ENCODE measurements at regions not wholly inside any gene's neighbourhood (a gene's known extent, or its start where the extent isn't known, plus 50 kb on each side); places are given as distances from the start of the nearest gene placed in this dataset.

DNA sequence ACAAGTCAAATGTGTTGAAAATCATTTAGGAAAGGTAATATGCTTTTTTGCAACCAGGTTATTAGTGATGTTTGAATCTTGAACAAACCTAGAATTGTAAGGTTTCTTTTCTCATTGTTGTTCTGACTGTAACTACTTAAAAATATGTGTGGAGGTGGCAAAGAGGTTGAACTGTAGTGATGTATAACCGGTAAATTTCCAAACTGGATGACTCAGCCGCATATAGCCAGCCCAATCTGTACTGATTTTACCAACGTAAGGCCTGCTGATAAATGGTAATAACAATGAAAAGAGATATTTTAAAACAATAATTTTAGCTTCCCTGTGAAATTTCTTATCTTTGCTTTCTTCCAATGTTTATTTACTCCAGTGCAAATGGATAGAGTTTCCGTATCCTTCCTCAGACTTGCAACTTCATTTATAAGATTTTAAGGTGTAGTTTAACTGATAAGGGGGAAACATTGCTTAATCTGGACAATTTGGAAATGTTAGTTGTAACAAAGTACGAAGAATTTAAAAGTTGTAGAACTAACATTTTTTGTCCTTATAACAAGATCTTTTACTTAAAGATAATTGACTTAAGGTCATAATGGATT is 1170.4 kb upstream of the ZEB2 start:
- DNase-seq, result no peak

DNA sequence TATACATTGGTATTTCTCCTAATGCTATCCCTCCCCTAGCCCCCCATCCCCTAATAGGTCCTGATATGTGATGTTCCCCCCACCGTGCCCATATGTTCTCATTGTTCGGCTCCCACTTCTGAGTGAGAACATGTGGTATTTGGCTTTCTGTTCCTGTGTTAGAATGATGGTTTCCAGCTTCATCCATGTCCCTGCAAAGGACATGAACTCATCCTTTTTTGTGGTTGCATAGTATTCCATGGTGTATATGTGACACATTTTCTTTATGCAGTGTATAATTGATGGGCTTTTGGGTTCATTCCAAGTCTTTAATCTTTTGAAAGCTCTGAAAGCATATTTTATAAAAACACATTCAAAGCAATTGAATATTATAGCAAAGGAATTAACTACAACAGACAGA is 1169.4 kb upstream of the ZEB2 start:
- no peak for DNase-seq

DNA sequence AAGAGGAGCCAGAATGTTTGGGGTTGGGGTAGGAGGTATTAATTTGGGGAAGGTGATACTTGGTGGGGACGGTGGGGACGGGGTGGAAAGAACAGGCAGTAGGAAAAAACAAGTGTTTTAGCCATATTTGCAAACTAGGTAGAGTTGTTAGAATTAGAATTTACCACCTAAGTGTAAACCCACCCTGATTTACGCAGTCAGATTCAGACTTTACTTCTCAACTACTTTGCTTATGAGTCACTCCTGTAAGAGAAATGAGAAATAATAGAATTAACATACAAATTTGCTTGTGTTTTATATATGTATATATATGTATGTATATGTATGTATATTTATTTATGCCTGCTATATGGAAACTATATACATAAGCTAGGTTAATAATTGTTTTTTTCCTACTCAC is 1168.2 kb upstream of the ZEB2 start:
- no peak for DNase-seq

DNA sequence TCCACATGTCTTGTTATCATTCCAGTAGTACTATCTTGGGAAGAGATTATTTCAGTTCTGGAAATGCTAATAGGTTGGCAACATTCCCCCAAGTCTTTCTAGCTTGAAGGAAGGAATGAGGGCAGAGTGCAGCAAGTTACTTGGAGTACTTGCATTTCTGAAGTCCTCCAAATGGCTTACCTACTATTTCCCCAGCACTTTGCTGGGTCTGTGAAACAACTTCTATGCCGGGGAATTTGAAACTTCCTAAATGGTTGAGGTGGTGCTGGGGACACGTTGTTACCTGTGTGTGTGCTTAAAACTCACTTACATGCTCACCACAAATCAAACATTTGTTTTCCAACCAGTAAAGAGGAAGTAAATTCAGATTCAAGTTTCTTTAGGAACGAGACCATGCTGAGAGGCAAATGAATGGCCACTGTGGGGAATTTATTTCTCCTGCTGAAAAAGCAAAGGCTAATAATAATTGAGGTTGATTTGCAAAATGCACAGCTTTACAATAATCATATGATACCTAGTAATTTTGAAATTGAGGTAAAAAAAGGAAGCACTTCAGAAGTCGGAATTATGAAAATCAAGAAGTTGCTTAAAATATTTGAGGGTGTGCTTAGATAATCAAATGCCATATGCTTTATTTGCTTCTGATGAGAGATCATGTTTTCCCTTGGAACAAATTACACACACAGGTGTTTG is 1167.7 kb upstream of the ZEB2 start:
- DNase-seq, result no peak

DNA sequence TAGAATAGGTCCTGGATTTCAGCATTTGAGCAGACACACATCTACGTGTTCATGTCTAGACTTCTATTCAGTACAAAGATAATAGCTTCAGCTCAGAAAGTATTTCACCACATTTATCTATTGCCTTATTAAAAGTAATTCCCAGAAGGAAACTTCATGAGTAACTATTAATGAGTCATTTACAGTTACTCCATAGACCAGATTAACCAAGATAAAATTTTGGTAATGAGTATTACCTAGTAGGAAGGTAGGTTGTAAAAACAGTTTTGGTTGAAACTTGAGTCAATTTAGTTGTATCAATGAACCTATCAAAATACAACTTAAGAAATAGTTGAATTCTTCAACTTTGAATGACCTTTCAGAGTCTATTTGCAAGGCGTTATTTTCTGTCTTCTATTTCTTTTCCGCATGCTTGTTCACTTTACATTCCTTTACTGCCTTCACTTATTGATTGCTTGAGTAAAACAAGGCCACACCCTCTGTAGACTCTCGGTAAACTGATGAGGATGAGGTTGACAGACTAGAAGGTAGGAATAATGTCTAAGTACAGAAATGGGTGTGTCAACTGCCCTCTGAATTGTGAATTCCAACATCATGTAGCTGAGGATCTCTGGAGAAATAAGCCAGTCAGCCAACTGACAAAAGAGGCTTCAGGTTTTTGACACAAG is 1165.6 kb upstream of the ZEB2 start:
- no peak for DNase-seq

DNA sequence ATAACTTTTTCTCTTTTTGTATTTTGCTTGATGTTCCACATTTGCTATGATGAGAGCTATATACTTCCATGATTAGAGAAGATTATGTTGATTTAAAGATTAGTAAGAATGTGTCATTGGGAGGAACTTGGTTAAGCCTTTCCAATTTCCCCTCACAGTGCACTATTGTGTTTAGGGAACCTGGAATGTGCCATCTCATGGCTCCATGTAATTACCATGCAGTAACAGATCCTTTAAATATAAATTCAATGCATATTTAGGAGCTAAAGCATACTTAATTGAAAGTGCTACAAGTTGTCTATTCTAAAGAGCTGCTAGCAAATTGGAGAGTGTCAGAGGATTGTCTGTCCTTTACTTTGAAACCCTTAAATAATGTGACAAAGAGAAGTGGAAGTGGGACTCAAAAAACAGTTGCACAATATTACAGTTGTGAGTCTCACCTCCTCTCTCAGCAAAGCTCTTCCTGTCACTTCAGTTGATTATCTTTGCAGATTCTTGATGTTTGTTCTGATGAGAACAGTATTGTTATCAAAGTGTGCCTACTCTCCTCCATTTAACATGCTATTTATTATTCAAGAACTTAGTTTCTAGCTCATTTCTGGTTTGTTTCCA is 1162.7 kb upstream of the ZEB2 start:
- peak; percentile 42 for DNase-seq

DNA sequence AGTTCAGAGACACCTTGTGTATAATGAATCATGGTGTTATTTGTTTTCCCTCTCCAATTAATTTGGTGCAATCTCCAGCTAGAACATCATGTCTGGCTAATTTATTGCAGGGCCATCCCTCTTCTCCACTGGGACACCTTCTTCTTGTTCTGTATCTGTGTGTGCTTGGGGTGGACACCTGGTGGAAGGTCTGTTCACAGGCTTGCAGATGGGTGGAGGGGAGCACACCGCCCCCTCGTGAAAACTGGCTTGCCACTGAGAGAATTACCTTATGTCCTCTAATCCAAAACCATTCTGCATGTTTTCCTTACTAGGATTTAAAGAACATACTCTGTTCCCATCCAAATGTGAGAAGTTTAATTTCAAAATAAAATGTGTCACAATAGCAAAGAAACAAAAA is 1160.4 kb upstream of the ZEB2 start:
- no peak for DNase-seq

DNA sequence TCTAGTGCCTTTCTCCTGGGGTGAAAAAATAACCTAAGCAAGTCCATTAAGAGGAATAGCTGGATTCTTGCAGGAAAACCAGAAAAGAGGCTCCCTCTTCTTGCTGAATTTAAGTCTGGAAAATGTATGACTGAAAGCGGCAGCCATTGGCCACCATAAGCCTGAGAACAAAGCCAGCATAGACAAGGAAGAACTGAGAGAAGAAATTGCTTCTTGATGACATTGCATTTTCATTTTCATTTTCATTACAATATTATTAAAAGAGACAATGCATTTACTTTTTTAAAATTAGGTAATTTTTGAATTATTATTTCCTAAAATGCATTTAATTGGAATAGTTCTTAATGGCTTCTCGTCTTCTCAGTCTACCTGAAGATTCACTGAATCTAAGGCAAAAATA is 1157.5 kb upstream of the ZEB2 start:
- no peak for DNase-seq

DNA sequence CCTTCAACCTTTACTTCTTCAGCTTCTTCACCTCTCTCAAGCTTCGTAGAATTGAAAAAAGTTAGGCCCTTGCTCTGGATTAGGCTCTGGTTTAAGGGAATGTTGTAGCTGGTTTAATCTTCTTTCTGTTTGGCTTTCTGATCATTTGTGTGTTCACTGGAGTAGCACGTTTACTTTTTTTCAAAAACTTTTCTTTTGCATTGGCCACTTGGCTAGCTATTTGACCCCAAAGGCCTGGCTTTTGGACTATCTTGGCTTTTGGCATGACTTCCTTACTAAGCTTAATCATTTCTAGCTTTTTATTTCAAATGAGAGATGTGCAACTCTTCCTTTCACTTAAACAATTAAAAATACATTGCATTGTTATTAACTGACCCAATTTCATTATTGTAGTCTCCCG is 1154.8 kb upstream of the ZEB2 start:
- DNase-seq, result no peak

DNA sequence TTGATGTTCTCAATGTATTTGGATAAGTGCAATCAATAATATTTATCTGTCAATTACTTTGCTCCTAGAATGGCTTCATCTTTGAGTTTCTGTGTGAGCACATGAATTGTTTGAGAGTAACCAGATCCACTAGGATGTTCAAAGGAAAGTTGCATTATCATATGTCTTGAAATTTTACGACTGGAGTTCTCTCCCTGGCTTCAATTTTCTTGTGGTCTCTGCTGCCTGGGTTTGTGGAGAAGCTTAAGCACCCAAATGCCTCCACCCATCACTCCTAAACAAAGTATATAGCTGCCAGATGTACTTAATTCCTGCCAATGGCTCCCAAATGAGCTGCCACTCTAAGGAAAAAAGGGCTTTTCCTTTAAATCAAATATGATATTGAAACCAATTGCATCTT is 1149.4 kb upstream of the ZEB2 start:
- no peak for DNase-seq

DNA sequence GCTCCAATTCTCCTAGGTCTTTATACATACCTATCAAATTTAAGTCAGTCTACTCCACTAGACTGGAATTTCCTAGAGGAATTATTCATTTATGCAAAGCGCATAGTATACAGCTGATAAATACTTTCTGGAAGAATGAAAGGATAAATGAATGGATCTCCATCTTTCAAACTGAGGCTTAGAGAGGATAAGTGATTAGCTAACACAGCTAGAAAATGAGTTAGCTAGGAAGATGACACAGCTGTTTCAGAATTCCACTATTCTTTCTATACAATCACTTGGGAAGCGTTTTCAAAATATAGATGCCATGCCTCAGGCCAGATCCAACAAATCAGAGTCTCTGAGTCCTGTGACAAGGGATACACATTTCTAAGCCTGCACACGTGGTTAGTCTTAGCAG is 1146.6 kb upstream of the ZEB2 start:
- DNase-seq, result no peak

DNA sequence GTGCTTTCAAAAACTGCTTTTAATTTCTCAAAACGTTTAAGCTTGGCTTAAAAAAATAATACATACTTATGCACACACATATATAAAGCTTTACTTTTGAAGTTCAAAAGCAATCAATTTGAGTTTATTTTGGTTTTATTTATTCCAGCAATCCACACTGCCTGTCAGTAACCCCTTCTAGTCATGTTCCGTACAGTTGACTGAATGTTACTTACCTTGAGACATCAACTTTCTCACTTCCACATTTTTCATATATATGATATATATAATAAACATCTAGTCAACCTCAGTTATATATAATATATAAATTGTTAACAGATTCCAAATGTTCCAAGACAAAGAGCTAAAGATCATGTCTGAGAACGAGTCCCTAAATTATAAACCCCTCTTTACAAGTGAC is 1137.3 kb upstream of the ZEB2 start:
- DNase-seq, result no peak

DNA sequence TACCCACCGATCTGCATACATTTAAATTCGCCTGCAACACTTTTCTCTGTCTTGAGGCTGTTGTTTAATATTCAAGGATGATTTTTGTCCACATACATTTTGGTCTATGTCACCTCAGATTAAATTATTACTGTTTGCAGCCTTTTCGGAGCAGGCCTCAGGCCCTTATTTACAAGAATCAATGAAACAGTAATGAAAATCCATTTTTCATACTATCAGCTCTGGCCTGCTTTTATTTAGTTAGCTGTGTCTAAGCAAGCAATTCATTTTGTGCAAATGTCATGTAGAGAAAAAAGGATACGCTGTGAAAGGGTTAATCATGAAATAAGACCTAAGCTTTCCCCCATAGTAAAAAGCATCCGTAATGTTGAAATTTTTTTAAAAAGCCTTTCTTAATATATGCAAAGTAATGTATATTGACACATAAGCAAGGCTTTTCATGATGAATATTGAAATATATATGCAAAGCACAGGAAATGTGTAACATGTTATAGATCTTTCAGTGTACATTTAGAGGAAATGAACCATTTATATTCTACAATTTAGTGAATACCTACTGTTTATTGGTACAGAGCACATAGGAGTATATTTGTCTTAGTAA is 1135.3 kb upstream of the ZEB2 start:
- DNase-seq, result no peak

DNA sequence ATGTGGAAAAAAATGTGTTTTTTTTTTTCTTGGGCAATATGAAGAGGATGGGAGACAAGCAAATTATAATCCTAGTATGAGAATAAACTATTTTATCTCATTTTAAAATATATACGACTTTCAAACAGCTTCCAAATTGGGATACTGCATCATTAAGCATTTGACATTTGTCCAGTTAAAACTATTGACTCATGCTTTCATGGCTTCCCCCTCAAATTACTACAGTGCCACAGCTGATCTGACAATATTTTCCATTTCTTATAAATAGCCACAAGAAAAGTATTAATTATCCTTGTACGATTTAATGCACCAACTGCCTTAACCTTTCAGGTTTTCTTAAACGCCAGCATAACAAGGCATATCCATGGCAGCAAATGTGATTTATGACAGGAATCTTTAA is 1134.8 kb upstream of the ZEB2 start:
- DNase-seq, result no peak

DNA sequence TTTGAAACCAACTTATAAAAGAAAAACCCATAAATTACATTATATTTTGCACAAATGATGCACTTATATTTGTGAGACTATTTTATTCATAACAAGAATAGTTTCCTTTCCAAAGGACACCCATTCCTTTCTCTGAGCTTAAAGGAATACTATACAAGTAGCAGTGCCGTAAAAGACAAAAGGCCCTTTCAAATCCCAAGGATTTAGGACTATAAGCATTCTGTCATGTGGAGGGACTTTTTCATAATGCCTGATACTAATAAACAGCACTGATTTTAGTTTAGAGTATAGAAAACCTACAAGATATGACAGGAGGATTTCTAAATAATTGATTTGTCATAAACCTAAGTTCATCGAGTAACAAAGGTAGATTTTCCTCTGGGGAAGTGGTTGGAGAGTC is 1134.2 kb upstream of the ZEB2 start:
- no peak for DNase-seq

DNA sequence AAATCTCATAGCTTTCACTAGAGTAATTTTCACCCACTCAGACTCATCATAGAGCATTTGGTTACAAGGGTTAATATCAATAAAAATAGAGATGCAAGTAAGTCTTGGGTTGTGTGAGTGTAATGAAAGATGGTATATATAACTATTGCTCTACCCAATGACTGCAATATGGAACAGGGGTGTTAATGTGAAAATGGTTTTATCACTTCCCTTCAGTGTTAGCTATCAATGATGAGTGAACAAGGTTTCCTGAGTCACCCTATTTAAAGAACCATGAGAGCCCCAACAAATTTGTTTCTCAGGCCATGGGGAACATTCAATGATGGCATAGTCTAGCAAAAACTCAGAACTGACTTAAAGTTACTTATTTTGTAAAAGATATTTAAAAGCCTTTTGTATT is 1133.6 kb upstream of the ZEB2 start:
- no peak for DNase-seq

DNA sequence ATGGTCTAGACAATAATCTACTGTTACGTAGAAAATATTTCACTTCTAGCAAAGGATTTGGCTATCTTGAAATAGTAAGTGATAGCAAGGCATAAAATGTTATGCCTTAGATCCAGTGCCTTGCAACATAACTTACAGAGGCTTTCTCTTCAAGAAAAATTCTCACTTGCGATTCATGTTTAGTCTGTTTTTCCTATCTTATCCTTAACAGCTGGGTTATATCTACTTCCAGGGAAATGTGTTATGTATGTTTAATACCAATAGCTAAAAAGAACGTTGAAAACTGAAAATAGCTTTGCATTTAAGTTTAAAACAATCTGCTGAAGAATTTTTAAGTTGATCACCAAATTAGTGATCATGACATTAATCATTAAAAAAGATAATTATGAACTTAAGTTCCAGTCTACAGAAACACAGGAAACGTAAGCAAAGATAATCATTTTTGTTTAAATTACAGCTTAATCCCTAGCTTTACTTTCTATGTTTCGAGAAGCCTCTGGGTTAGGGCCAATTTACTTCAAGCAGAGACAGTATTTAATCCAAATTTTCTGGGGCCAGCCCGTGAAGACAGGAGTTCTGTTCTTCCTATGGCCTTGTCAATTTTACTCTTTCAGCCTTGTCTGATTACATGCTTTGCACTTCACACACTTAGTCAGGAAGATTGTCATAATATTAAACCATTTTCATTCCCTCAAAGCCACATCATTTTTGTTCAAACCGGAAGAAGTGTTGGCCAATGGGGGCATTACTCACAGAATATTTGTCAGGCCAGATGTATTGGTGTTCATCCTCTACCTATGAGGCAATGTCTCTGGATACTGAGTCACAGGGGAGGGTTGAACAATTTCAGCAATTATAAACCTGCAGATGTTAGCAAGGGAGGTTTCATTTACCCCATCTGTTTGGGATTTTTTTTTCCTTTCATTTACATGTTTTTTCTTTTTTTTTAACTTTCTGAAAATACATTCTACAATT is 1132.9 kb upstream of the ZEB2 start:
- DNase-seq, result no peak

DNA sequence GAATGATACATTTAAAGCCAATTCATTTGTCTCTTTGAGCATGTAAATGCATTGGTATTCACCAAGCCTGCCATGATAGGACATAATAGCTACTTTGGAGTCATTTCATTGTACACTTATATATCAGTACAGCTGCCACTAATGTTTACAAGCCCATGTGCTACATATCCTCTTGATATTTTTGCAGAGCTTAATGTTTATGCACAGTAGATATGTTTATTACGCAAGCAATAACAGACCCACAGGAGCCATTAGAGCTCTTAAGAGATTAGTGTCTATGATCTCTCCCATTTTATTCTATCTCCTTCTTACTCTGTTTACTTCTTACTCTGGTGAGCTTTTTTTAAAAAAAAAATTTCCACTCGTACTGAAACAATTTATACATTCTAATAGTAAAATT is 1132.1 kb upstream of the ZEB2 start:
- no peak for DNase-seq

DNA sequence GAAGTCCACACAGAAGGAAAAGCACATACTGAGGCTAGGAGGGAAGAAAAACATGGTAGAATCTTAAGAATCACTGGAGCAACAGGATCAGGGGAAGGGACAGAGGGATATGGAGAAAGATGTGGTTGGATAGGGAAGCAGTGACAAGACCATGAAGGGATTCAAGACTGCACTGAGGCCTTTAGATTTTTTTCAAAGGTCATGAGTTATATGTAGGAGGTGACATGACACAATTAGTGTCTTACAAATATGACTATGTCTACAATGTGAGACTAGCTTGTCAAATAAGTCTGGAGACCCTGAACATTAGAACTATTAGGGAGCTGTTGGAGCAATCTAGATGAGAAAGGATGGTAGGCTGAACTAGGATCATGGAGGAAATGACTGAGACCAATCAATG is 1130.3 kb upstream of the ZEB2 start:
- DNase-seq, result no peak

DNA sequence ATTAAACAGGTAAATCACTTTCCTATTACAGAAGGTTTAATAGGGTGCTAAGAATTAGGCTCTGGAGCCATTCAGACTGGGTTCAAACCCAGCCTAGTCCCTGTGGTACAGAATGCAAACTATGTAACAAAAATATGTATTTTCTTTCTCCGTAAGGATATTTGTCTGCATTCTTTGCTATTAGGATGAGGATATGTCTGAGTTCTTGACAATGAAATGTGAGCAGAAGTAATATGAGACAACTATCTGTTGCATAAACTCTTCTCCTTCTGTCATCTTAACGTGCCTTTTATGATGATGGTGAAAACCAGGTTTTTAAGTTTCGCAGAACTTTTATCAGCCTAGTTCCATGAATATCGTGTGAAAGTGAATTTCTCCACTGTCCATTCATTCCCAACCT is 1129.1 kb upstream of the ZEB2 start:
- DNase-seq, result no peak

DNA sequence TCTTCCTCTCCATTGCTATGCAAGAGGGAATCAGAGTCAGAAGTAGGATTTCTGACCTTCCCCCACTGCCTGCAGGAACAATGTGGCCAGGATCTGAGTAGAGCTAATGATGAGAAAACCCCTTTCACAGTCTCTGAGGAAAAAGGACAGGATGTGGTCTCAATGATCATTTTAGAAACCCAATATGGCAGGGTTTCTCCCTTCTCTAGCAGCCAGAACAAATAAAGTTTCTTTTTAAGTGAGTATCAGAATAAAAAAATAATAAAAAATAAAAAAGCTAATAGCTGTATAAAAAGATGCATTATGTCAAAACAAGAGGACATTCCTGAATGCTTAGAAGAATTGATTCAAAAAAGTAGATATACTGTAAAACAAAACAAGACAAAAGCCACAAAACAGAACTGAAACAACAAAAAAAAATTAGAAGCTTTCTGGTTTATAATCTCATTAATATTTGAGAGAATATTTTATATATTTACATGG is 1124.9 kb upstream of the ZEB2 start:
- no peak for DNase-seq

DNA sequence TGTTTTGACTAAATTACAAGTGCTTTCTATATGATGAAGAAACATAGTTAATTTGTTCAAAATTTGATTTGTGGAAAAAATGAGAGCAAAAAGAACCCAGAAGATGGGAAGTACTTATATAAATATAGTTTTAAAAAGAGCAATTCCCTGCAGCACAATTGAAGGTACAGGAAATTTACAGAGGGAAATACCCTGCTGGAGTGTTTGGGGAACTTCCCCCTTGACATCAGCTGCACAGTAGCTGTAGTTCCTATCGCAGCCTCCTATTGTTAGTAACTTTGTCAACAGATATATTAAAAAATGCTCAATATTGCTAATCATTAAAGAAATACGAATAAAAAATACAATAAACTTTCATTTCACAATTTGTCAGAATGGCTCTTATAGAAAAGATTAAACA is 1118.8 kb upstream of the ZEB2 start:
- DNase-seq, result no peak

Data from GF-D8 (cell line).